ENCODE measurements at regions not wholly inside any gene's neighbourhood (a gene's known extent, or its start where the extent isn't known, plus 50 kb on each side); places are given as distances from the start of the nearest gene placed in this dataset.
"Not testable (repeated sequence)": the region's sequence is repeated elsewhere in the genome, so short reads cannot be mapped to it uniquely, and the experiment has no call there.

- no peak for DNase-seq
These were observed 211.0 kb downstream of the CYRIA start for GRCh38 chr2:16454621-16455020.

- no peak for DNase-seq
These were observed 213.5 kb downstream of the CYRIA start for GRCh38 chr2:16452123-16452522.

DNA sequence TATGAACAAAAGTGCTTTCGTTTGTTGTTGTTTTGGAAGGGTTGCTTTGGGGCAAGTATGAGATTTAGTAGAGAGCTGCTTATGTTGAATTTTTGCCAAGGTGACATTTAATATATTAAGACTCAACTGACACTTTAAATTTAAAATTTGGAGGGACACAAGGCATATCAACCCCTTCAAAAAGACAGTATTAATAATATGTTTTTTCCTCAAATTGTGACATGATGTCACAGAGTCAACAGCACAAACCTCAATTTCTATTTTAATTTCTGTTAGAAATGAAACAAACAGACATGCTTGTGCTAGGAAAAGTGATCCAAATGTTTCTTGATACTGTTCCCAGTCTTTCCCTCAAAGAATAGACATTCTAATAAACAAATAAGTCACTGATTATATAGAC lies 218.9 kb downstream of the CYRIA start:
- DNase-seq: no peak

DNA sequence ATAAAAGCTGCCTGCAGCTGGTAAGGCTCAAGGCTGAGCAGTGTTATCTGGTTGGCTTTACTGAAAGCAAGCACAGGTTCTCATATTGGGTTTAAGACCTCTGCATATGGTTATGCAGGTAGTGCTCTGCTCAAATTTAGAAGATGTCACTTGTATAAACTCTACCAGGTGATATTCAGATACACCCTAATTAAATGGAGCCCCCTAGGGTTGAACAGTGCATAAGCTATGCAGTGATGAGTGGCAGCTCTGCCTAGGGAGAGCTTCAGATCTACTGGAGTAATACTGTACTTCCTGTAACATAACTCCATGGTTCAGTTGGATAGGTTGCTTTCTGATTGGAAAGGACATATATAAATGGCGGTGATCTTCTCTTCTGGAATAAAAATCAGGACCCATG lies 222.7 kb downstream of the CYRIA start:
- no peak for DNase-seq

GRCh38 chr2:16441431-16441830 lies 224.2 kb downstream of the CYRIA start:
- DNase-seq: no peak

GRCh38 chr2:16440898-16441297 lies 224.7 kb downstream of the CYRIA start:
- no peak for DNase-seq

- no peak for DNase-seq
These were observed 226.9 kb downstream of the CYRIA start for GRCh38 chr2:16438613-16439321.

DNA sequence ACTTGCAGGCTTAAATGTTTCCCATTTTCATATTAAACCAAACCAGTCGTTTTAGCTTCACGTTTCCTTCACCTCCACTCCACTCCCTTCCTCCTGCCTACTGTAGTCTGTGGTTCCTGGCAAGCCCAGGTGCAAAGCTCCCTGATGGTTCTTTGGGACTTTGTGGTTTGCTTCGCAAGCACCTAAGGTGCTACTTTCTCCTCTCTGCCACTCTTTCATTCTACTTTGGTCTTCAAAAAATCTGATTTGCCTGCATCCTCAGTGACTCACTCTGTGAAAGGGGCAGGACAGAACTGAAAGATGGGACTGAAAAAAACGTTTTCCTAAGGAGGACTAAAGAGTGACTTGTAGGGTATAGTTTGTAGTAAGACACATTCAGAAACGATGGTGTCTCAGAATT lies 228.4 kb downstream of the CYRIA start:
- DNase-seq: no peak

DNA sequence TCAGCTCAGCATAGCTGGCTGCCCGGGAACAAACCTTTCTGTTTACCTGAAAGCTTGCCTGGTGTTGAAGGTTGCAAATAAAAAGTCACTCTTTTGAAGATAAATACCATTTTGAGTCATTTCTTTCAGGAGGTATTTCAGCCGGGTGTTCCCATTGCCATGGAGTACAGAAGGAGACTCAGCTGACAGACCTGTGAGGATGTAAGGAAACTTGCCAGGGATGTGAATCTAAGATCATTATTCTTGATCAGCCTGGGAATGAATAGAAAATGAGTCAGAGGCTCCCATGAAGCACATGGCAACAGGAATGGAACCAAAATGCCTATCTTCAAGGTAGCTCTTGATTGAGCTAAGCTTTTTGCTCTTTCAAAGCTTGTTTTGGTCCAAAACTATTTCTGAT lies 231.2 kb downstream of the CYRIA start:
- no peak for DNase-seq

- DNase-seq: no peak
These were observed 234.8 kb downstream of the CYRIA start for GRCh38 chr2:16430846-16431245.

DNA sequence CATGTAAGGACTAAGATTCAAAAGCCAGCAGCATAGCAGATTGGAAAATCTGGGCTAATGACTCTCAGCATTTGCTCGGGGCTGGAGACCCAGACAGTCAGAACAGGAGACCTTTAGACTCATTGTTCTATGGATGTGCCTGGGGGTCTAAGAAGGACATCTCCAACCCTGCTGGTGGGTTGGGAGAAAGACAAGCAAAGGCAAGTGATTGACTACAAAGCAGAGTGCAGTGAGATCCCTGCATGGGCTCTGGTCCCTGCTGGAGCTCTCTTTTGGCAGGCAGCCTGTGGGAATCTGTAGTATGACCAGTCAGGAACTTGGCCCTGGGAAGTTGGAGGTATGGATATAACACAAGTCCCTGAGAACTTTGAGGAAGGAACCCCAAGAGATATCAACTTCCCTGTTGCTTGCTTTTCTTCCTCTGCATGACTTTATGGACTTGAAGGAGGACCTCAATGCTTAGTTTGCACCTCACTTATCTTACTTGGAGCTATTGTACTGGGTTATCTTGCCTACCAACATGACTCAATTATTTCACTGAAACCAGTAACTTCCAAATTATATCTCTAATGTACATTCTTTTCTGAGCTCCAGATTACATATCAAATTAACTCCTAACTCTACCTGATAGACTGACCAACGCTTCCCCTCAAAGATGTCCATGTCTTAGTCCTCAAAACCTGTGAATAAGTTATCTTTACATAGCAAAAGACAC lies 236.0 kb downstream of the CYRIA start:
- DNase-seq: no peak

GRCh38 chr2:16429002-16429401 lies 236.6 kb downstream of the CYRIA start:
- DNase-seq: no peak

- no peak for DNase-seq
These were observed 239.9 kb downstream of the CYRIA start for GRCh38 chr2:16425462-16426336.

DNA sequence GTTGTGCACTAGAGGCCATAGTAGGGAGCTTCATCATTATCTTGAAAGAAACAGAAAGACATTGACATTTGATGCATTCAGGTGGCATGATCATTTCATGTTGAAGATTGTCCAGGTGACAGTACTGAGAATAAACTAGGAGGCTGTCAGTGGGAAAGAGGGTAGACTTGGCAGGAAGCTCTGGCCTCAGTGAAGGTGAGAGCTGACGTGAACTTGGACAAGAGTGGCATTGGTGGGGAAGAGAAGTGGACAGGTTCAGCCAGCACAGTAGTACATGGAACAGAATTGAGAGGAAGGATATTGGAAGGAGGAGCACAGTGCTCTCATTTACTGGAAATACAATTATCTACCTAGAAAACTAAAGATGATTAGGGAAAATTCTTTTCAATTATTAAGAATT lies 245.2 kb downstream of the CYRIA start:
- no peak for DNase-seq

- no peak for DNase-seq
These were observed 247.9 kb downstream of the CYRIA start for GRCh38 chr2:16417726-16418125.

- DNase-seq: no peak
These were observed 249.0 kb downstream of the CYRIA start for GRCh38 chr2:16416651-16417050.

- not testable (repeated sequence) for DNase-seq
These were observed 249.8 kb downstream of the CYRIA start for GRCh38 chr2:16415861-16416260.

- no peak for DNase-seq
These were observed 251.7 kb downstream of the CYRIA start for GRCh38 chr2:16413947-16414346.

DNA sequence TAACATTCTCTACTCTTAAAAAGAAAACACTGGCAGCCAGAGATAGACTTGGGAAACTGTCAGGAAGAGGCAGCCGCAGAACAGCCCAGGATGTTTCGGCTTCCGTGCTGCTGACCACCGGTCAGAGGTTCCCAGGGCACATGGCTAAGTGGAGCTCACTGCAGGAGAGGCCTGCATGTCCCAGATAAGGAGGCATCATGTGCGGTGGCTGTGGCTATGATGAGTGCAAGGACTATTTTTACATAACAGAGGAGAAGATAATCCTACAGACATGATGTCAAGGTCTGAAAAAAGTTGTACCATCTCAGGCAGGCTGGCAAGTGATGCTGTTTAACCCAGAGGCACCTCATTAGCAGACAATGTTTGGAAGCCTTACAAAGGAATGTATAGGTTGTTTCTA lies 252.3 kb downstream of the CYRIA start:
- no peak for DNase-seq

DNA sequence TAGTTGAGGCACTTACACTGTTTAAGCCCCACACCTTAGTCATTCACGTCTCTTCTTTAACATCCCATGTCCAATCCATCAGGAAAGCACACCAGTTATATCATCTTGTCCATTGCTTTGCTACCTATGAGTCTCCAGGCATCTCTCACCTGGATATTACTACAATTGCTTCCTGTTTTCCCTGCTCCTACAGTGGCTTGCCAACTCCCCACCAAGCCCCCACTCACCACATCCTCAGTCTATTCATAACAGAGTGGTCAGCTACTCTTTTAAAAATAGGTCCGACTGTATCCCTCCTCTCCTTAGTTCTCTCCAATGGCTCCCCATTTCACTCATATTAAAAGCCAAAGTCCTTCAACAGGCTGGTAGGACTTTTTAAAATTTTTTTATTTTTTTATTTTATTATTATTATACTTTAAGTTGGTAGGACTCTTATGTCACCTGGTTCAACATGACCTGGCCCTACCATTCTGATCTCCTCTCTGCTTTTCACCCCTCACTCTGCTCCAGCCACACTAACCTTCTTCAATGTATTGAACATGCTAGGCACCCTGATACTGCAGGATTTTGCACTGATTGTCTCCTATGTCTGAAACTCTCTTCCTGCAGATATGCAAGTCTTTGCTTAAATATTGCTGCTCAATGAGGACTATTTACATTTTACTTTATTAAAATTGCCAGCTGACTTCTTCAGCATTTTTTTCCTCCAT lies 253.2 kb downstream of the CYRIA start:
- DNase-seq: no peak

DNA sequence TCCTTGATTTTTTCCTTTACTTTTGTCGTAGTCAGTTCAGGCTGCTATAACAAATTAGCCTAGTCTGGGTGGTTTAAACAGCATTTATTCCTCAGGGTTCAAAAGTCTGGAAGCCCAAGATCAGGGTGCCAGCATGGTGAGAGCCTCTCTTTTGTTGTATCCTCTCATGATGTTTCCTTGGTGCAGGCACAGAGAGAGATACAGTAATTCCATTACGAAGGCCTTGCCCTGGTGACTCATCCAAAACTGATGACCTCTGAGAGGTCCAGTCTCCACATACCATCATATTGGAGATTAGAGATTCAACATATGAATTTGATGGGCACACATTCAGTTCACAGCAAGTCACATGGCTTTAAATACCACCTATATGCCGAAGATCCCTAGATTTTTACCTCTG lies 253.8 kb downstream of the CYRIA start:
- no peak for DNase-seq

GRCh38 chr2:16409849-16410248 lies 255.8 kb downstream of the CYRIA start:
- no peak for DNase-seq

GRCh38 chr2:16409006-16409390 lies 256.6 kb downstream of the CYRIA start:
- DNase-seq: no peak
